HEK293 (cell line): ENCODE measurements at regions not wholly inside any gene's neighbourhood (a gene's known extent, or its start where the extent isn't known, plus 50 kb on each side); places are given as distances from the start of the nearest gene placed in this dataset.

Source experiments
- AEBP2 ChIP-seq: fragments of 450-650 bp; formaldehyde crosslinking; IDR thresholded peaks from 2 replicates; pipeline ENCODE4 v1.5.1; 2016; ENCODE audit warnings: missing biosample characterization, missing genetic modification characterization, borderline replicate concordance
- CTCF ChIP-seq: fragments of 450-650 bp; formaldehyde crosslinking; IDR thresholded peaks from 2 replicates; pipeline ENCODE4 v1.5.1; 2016; ENCODE audit warnings: missing biosample characterization, missing genetic modification characterization
- PATZ1 ChIP-seq: fragments of 450-650 bp; formaldehyde crosslinking; IDR thresholded peaks from 2 replicates; pipeline ENCODE4 v1.5.1; 2016; ENCODE audit warnings: missing biosample characterization, missing genetic modification characterization
- REST ChIP-seq: fragments of 450-650 bp; formaldehyde crosslinking; IDR thresholded peaks from 2 replicates; pipeline ENCODE4 v1.5.1; 2016; ENCODE audit warnings: missing biosample characterization, missing genetic modification characterization
- SETDB1 ChIP-seq: IDR thresholded peaks from one replicate; pipeline ENCODE4 v1.6.1; 2017; ENCODE audit warnings: mild to moderate bottlenecking, low read length, moderate library complexity, mixed read lengths; ENCODE audit not compliant: insufficient read length
- SP3 ChIP-seq: fragments of 450-650 bp; formaldehyde crosslinking; IDR thresholded peaks from 2 replicates; pipeline ENCODE4 v1.5.1; 2016; ENCODE audit warnings: missing biosample characterization, missing genetic modification characterization
- ZEB2 ChIP-seq: fragments of 450-650 bp; formaldehyde crosslinking; IDR thresholded peaks from 2 replicates; pipeline ENCODE4 v1.5.1; 2016; ENCODE audit warnings: missing biosample characterization, missing genetic modification characterization
- ZNF184 ChIP-seq: fragments of 450-650 bp; IDR thresholded peaks from 2 replicates; pipeline ENCODE4 v1.5.1; 2018; ENCODE audit warnings: missing biosample characterization, mild to moderate bottlenecking, missing genetic modification characterization
- ZNF302 ChIP-seq: fragments of 450-650 bp; formaldehyde crosslinking; IDR thresholded peaks from 2 replicates; pipeline ENCODE4 v1.5.1; 2016; ENCODE audit warnings: missing biosample characterization, missing genetic modification characterization, low read depth
- ZNF335 ChIP-seq: fragments of 450-650 bp; formaldehyde crosslinking; conservative IDR thresholded peaks from 2 replicates; pipeline ENCODE4 v1.5.1; 2016; ENCODE audit warnings: missing biosample characterization, missing genetic modification characterization
- ZNF510 ChIP-seq: fragments of 450-650 bp; formaldehyde crosslinking; IDR thresholded peaks from 2 replicates; pipeline ENCODE4 v1.5.1; 2018; ENCODE audit warnings: mild to moderate bottlenecking, missing genetic modification characterization, missing biosample characterization; ENCODE audit not compliant: insufficient replicate concordance

- no peak for TF ChIP-seq ZNF335
- no peak for TF ChIP-seq CTCF
- no peak for TF ChIP-seq ZNF510
- no peak for TF ChIP-seq ZNF184 (tag by site-specific recombination)
- no peak for TF ChIP-seq AEBP2 (tag by site-specific recombination)
- TF ChIP-seq SP3 (tag by site-specific recombination), result no peak
- TF ChIP-seq REST (tag by site-specific recombination), result no peak
- TF ChIP-seq ZEB2 (tag by site-specific recombination), result no peak
- no peak for TF ChIP-seq SETDB1
- no peak for TF ChIP-seq ZNF302 (tag by site-specific recombination)
- no peak for TF ChIP-seq PATZ1
These were observed 109.2 kb upstream of the ZNF746 start for GRCh38 chr7:149606826-149607225.
